ENCODE measurements at regions not wholly inside any gene's neighbourhood (a gene's known extent, or its start where the extent isn't known, plus 50 kb on each side); places are given as distances from the start of the nearest gene placed in this dataset.

- no peak for DNase-seq
Observed at GRCh38 chr3:86149054-86149453, 841.9 kb downstream of the VGLL3 start.

GRCh38 chr3:86147119-86147518 lies 843.8 kb downstream of the VGLL3 start:
- no peak for DNase-seq

- DNase-seq, result no peak
Observed at GRCh38 chr3:86126552-86126951, 864.4 kb downstream of the VGLL3 start.
